ENCODE measurements at regions not wholly inside any gene's neighbourhood (a gene's known extent, or its start where the extent isn't known, plus 50 kb on each side); places are given as distances from the start of the nearest gene placed in this dataset.

- Histone ChIP-seq H3K27me3 (ENCODE audit: control insufficient read depth, insufficient read depth, low read length) (no peaks in the 10 kb centered on the region), H3K36me3 (ENCODE audit: control insufficient read depth, insufficient read depth, low read length) (no peaks in the 10 kb centered on the region), H3K4me3 (ENCODE audit: low read depth, low read length) (no peak overlapping the region)
- no peak for FAIRE-seq
- TF ChIP-seq CTCF (IDR thresholded peaks at IDR 0.05; ENCODE audit: insufficient read depth, low read length, severe bottlenecking), result no peak
- no peak for DNase-seq (ENCODE audit: low read depth)
These were observed 460.0 kb upstream of the SGCD start for GRCh38 chr5:155866971-155867370.

DNA sequence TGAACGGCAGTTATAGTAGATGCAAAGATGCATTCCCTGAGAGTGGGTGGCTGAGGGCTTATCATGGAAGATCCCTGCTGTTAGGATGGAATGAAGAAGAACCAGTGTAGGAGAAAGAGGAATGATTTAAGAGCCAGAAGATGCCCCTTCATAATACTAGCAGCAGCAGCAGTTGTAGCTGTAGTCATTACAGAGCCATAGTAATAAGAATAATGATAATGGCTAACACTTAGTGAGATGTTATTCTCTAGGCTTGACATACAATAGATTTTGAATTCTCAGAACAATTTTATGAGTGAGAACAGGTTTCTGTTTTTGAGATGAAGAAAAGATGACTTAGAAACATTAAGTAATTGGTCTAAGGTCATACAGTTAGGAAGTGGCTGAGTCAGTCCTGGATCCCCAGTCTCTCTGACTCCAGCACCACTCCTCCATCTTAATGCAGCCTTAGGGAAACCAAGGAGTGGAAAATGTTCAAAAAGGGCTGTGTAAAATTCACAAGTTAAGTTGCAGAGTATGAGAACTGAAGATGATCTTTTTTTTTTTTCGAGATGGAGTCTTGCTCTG lies 459.4 kb upstream of the SGCD start:
- FAIRE-seq, result no peak
- H3K27me3 ChIP-seq (ENCODE audit: control insufficient read depth, insufficient read depth, low read length), result no peaks in the 10 kb centered on the region
- H3K36me3 ChIP-seq (ENCODE audit: control insufficient read depth, insufficient read depth, low read length), result no peaks in the 10 kb centered on the region
- no peak overlapping the region for H3K4me3 ChIP-seq (ENCODE audit: low read depth, low read length)
- no peak for DNase-seq (ENCODE audit: low read depth)
- no peak for TF ChIP-seq CTCF (IDR thresholded peaks at IDR 0.05; ENCODE audit: insufficient read depth, low read length, severe bottlenecking)

- Histone ChIP-seq H3K36me3 (ENCODE audit: control insufficient read depth, insufficient read depth, low read length) (no peaks in the 10 kb centered on the region), H3K4me3 (ENCODE audit: low read depth, low read length) (no peak overlapping the region), H3K27me3 (ENCODE audit: control insufficient read depth, insufficient read depth, low read length) (no peaks in the 10 kb centered on the region)
- TF ChIP-seq CTCF (IDR thresholded peaks at IDR 0.05; ENCODE audit: insufficient read depth, low read length, severe bottlenecking), result no peak
- no peak for FAIRE-seq
- DNase-seq (ENCODE audit: low read depth), result no peak
These were observed 456.3 kb upstream of the SGCD start for GRCh38 chr5:155870636-155871035.

DNA sequence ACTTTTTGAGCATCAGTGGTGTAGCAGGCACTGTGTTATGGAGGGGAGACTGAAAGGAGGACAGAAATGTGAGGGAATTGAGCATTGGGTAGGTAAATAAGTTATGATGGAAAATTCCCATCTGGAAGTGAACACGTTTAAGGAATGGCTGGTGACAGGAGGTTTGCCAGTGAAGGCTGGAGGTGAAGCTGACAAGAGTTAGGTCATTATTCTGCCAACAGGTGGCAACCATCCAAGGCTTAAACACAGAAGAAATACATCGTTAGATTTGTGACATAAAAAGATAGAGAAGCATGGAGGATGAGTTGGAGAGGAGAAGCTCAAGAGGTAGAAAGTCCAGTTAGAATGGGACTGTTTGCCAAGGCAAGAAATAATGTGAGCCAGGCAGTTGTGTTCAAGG lies 455.3 kb upstream of the SGCD start:
- Histone ChIP-seq H3K27me3 (ENCODE audit: control insufficient read depth, insufficient read depth, low read length) (no peaks in the 10 kb centered on the region), H3K4me3 (ENCODE audit: low read depth, low read length) (no peak overlapping the region), H3K36me3 (ENCODE audit: control insufficient read depth, insufficient read depth, low read length) (no peaks in the 10 kb centered on the region)
- DNase-seq (ENCODE audit: low read depth), result no peak
- TF ChIP-seq CTCF (IDR thresholded peaks at IDR 0.05; ENCODE audit: insufficient read depth, low read length, severe bottlenecking), result no peak
- FAIRE-seq, result no peak

- Histone ChIP-seq H3K27me3 (ENCODE audit: control insufficient read depth, insufficient read depth, low read length) (no peaks in the 10 kb centered on the region), H3K4me3 (ENCODE audit: low read depth, low read length) (no peak overlapping the region), H3K36me3 (ENCODE audit: control insufficient read depth, insufficient read depth, low read length) (no peaks in the 10 kb centered on the region)
- FAIRE-seq, result no peak
- DNase-seq (ENCODE audit: low read depth), result no peak
- no peak for TF ChIP-seq CTCF (IDR thresholded peaks at IDR 0.05; ENCODE audit: insufficient read depth, low read length, severe bottlenecking)
These were observed 454.2 kb upstream of the SGCD start for GRCh38 chr5:155872629-155873220.

Measured in bronchial epithelial cell (primary cell).